ENCODE measurements at regions not wholly inside any gene's neighbourhood (a gene's known extent, or its start where the extent isn't known, plus 50 kb on each side); places are given as distances from the start of the nearest gene placed in this dataset.

- no peak for TF ChIP-seq POLR2AphosphoS5 (IDR thresholded peaks at IDR 0.05; ENCODE audit: insufficient read depth in 1 of 2, low read depth in 1 of 2)
- TF ChIP-seq POLR2A (IDR thresholded peaks at IDR 0.05), result no peak
Measured at GRCh38 chr6:27088068-27088467, 159.4 kb upstream of the PRSS16 start.
